OCI-LY1 (cell line): ENCODE measurements at regions not wholly inside any gene's neighbourhood (a gene's known extent, or its start where the extent isn't known, plus 50 kb on each side); places are given as distances from the start of the nearest gene placed in this dataset.

Experiments
- H2AFZ ChIP-seq: fragments of 200-600 bp; sonication (generic), shearing (Covaris generic); 2 replicates; pipeline ENCODE4 v1.6.0; 2014; ENCODE audit warnings: antibody characterized with exemption, mild to moderate bottlenecking, low read length
- H3F3A ChIP-seq: fragments of 200-600 bp; sonication (generic), shearing (Covaris generic); 2 replicates; pipeline ENCODE4 v1.6.0; 2014; ENCODE audit warnings: mild to moderate bottlenecking, antibody characterized with exemption, low read length, moderate library complexity; ENCODE audit not compliant: insufficient read depth
- H3K27ac ChIP-seq: fragments of 200-600 bp; sonication (generic); 2 replicates; pipeline ENCODE4 v1.5.1; 2014; ENCODE audit warnings: low read length, mixed run types, mild to moderate bottlenecking, low read depth; ENCODE audit not compliant: poor library complexity, severe bottlenecking
- H3K27me3 ChIP-seq: fragments of 200-600 bp; sonication (generic); 2 replicates; pipeline ENCODE4 v1.6.0; 2014; ENCODE audit warnings: antibody characterized with exemption, mild to moderate bottlenecking, low read length, moderate library complexity; ENCODE audit not compliant: insufficient read depth
- H3K36me3 ChIP-seq: fragments of 200-600 bp; sonication (generic); 2 replicates; pipeline ENCODE4 v1.6.1; 2014; ENCODE audit warnings: mild to moderate bottlenecking, antibody characterized with exemption, low read length, moderate library complexity, mixed read lengths; ENCODE audit not compliant: insufficient read depth
- H3K4me1 ChIP-seq: fragments of 200-600 bp; sonication (generic); 2 replicates; pipeline ENCODE4 v1.5.1; 2014; ENCODE audit warnings: mild to moderate bottlenecking, low read length, moderate library complexity; ENCODE audit not compliant: insufficient read depth, severe bottlenecking
- H3K4me2 ChIP-seq: fragments of 200-600 bp; sonication (generic), shearing (Covaris generic); 2 replicates; pipeline ENCODE4 v1.6.1; 2014; ENCODE audit warnings: low read length
- H3K4me3 ChIP-seq: fragments of 200-600 bp; sonication (generic); 2 replicates; pipeline ENCODE4 v1.5.1; 2014; ENCODE audit warnings: low read length, low read depth, mild to moderate bottlenecking, mixed read lengths; ENCODE audit not compliant: poor library complexity, severe bottlenecking
- H3K79me2 ChIP-seq: fragments of 200-600 bp; shearing (Covaris generic); 2 replicates; pipeline ENCODE4 v1.6.1; 2016; ENCODE audit warnings: mixed run types, low read length, mixed read lengths; ENCODE audit not compliant: insufficient read depth
- H3K9ac ChIP-seq: fragments of 200-600 bp; sonication (generic), shearing (Covaris generic); 2 replicates; pipeline ENCODE4 v1.6.1; 2014; ENCODE audit warnings: mild to moderate bottlenecking, low read length, mixed read lengths
- H3K9me2 ChIP-seq: fragments of 200-600 bp; sonication (generic), shearing (Covaris generic); 2 replicates; pipeline ENCODE4 v1.6.1; 2014; ENCODE audit warnings: low read depth, mild to moderate bottlenecking, low read length, mixed read lengths
- H3K9me3 ChIP-seq: fragments of 200-600 bp; shearing (Covaris generic); 2 replicates; pipeline ENCODE4 v1.6.1; 2014; ENCODE audit warnings: low read length, mixed read lengths
- H4K20me1 ChIP-seq: fragments of 200-600 bp; sonication (generic), shearing (Covaris generic); 2 replicates; pipeline ENCODE4 v1.6.0; 2016; ENCODE audit warnings: mild to moderate bottlenecking, low read length; ENCODE audit not compliant: insufficient read depth
- CTCF ChIP-seq: fragments of 200-600 bp; sonication (generic), shearing (Covaris generic); IDR thresholded peaks from 2 replicates; pipeline ENCODE4 v1.5.1; 2017; ENCODE audit warnings: mild to moderate bottlenecking, antibody characterized with exemption, low read length, moderate library complexity, mixed read lengths
- EZH2 ChIP-seq: fragments of 200-600 bp; sonication (generic), shearing (Covaris generic); IDR thresholded peaks from 2 replicates; pipeline ENCODE4 v1.8.0; 2017; ENCODE audit warnings: borderline replicate concordance, mixed run types, mild to moderate bottlenecking, antibody characterized with exemption, low read length, moderate library complexity, mixed read lengths

GRCh38 chr6:120652506-120652905 is 681.8 kb downstream of the TBC1D32 start:
- H3K27me3 ChIP-seq, result no peaks in the 10 kb centered on the region
- H3K9me2 ChIP-seq, result no peaks in the 10 kb centered on the region
- no peak overlapping the region for H3K4me2 ChIP-seq
- no peak overlapping the region for H3K9ac ChIP-seq
- no peaks in the 10 kb centered on the region for H3K79me2 ChIP-seq
- no peak for TF ChIP-seq CTCF
- TF ChIP-seq EZH2, result no peak
- H3F3A ChIP-seq, result no peaks in the 10 kb centered on the region
- H3K4me3 ChIP-seq, result no peak overlapping the region
- H4K20me1 ChIP-seq, result no peaks in the 10 kb centered on the region
- no peak overlapping the region for H2AFZ ChIP-seq
- no peak overlapping the region for H3K27ac ChIP-seq
- H3K36me3 ChIP-seq, result no peaks in the 10 kb centered on the region
- H3K9me3 ChIP-seq, result no peaks in the 10 kb centered on the region
- H3K4me1 ChIP-seq, result no peaks in the 10 kb centered on the region

GRCh38 chr6:120648713-120649112 is 685.6 kb downstream of the TBC1D32 start:
- Histone ChIP-seq H3F3A (no peaks in the 10 kb centered on the region), H3K27me3 (no peaks in the 10 kb centered on the region), H3K4me2 (no peak overlapping the region), H4K20me1 (no peaks in the 10 kb centered on the region), H3K4me3 (no peak overlapping the region), H3K4me1 (no peaks in the 10 kb centered on the region), H3K36me3 (no peaks in the 10 kb centered on the region), H3K27ac (no peak overlapping the region), H3K79me2 (no peaks in the 10 kb centered on the region), H2AFZ (no peak overlapping the region), H3K9ac (no peak overlapping the region), H3K9me2 (no peaks in the 10 kb centered on the region), H3K9me3 (no peaks in the 10 kb centered on the region)
- TF ChIP-seq EZH2 (no peak), CTCF (no peak)

GRCh38 chr6:120646101-120646500 is 688.2 kb downstream of the TBC1D32 start:
- H2AFZ ChIP-seq, result no peak overlapping the region
- no peak for TF ChIP-seq CTCF
- TF ChIP-seq EZH2, result no peak

More at GRCh38 chr6:120646101-120646500, 688.2 kb downstream of the TBC1D32 start:
- H4K20me1 ChIP-seq, result no peaks in the 10 kb centered on the region
- no peak overlapping the region for H3K27ac ChIP-seq
- H3K4me2 ChIP-seq, result no peak overlapping the region
- no peaks in the 10 kb centered on the region for H3K9me3 ChIP-seq
- H3K9ac ChIP-seq, result no peak overlapping the region
- H3K27me3 ChIP-seq, result no peaks in the 10 kb centered on the region
- no peaks in the 10 kb centered on the region for H3K9me2 ChIP-seq
- no peaks in the 10 kb centered on the region for H3F3A ChIP-seq
- no peaks in the 10 kb centered on the region for H3K4me1 ChIP-seq
- no peaks in the 10 kb centered on the region for H3K79me2 ChIP-seq
- H3K4me3 ChIP-seq, result no peak overlapping the region
- H3K36me3 ChIP-seq, result no peaks in the 10 kb centered on the region
